HCT116 (cell line): ENCODE measurements at regions not wholly inside any gene's neighbourhood (a gene's known extent, or its start where the extent isn't known, plus 50 kb on each side); places are given as distances from the start of the nearest gene placed in this dataset.

Experiments
- ATAC-seq: fragments of 200-7000 bp; cut with Tn5 transposase; 2 replicates; pipeline ENCODE4 v1.9.1; 2020; ENCODE audit warnings: mild to moderate bottlenecking, moderate library complexity
- BruUV-seq: library from RNA; stranded (reverse); fragments of 400-500 nt; replicated peaks from 2 replicates; lab custom pipeline; 2021; lab: Mats Ljungman, UMichigan
- CTCF ChIA-PET: fragments of 300-600 bp; sonication (Branson Sonifier 250); formaldehyde crosslinking; loops from one replicate; lab custom pipeline; 2021; ENCODE audit warnings: antibody characterized with exemption; lab: Charles Lee
- POLR2A ChIA-PET: fragments of 300-600, 350-600 bp; sonication (Branson Sonifier 250); formaldehyde crosslinking; loops from one replicate; lab custom pipeline; 2021; ENCODE audit warnings: antibody characterized with exemption; lab: Charles Lee
- RAD21 ChIA-PET, 2 experiments: fragments of 300-600 bp; sonication (Branson Sonifier 250); formaldehyde crosslinking; loops; one replicate each; lab custom pipeline; 2023; ENCODE audit warnings: low total read pairs in 2 of 2; ENCODE audit not compliant: uncharacterized antibody in 2 of 2, unreplicated experiment in 2 of 2, low non-redundant PET in 1 of 2; lab: Charles Lee
- DNase-seq: peaks from one replicate; pipeline ENCODE4 v3.0.0-alpha.2; 2010; ENCODE audit warnings: low read depth, low spot score
- H2AFZ ChIP-seq: fragments of 200-600 bp; shearing (Covaris generic), sonication (generic); 2 replicates; pipeline ENCODE4 v1.6.1; 2017; ENCODE audit warnings: low read depth, mixed run types, mixed read lengths, antibody characterized with exemption, low read length; ENCODE audit not compliant: poor library complexity, severe bottlenecking
- H3K27ac ChIP-seq: 2 replicates; pipeline ENCODE4 v1.5.1; 2012; ENCODE audit warnings: low read depth, low read length
- H3K27me3 ChIP-seq: fragments of 200-600 bp; sonication (generic); 2 replicates; pipeline ENCODE4 v1.6.1; 2016; ENCODE audit warnings: mixed run types, low read length, mixed read lengths; ENCODE audit not compliant: insufficient read depth
- H3K36me3 ChIP-seq, 2 experiments: fragments of 200-500 bp in 1 of 2; fragments of 200-600 bp in 1 of 2; sonication (Bioruptor generic) in 1 of 2; sonication (generic) in 1 of 2; 2 replicates each; pipeline versions ENCODE4 v1.5.1 to v1.6.1; 2014 to 2016; ENCODE audit warnings: low read length in 2 of 2, inconsistent platforms in 1 of 2, mixed read lengths in 1 of 2, mixed run types in 1 of 2; ENCODE audit not compliant: insufficient read depth in 2 of 2, control insufficient read depth in 1 of 2
- H3K4me1 ChIP-seq, 2 experiments: fragments of 200-600 bp in 1 of 2; sonication (generic) in 1 of 2; 2 replicates each; pipeline versions ENCODE4 v1.5.1 to v1.6.1; 2012 to 2017; ENCODE audit warnings: low read length in 2 of 2, inconsistent platforms in 1 of 2, mild to moderate bottlenecking in 1 of 2, mixed read lengths in 1 of 2, mixed run types in 1 of 2, moderate library complexity in 1 of 2; ENCODE audit not compliant: insufficient read depth in 2 of 2, control insufficient read depth in 1 of 2
- H3K4me2 ChIP-seq: fragments of 200-600 bp; sonication (generic); 2 replicates; pipeline ENCODE4 v1.6.1; 2017; ENCODE audit warnings: mixed run types, low read length, mixed read lengths
- H3K4me3 ChIP-seq, 2 experiments: fragments of 200-600 bp in 1 of 2; sonication (generic) in 1 of 2; replicated peaks in 1 of 2; 2 replicates each; pipeline ENCODE4 v1.5.1; 2011 to 2016; ENCODE audit warnings: low read length in 2 of 2, control low read depth in 1 of 2, low read depth in 1 of 2, mild to moderate bottlenecking in 1 of 2, mixed read lengths in 1 of 2, mixed run types in 1 of 2
- H3K79me2 ChIP-seq: fragments of 200-600 bp; sonication (generic); 2 replicates; pipeline ENCODE4 v1.6.1; 2017; ENCODE audit warnings: mild to moderate bottlenecking, mixed run types, low read length, moderate library complexity, mixed read lengths; ENCODE audit not compliant: insufficient read depth
- H3K9ac ChIP-seq: fragments of 200-600 bp; sonication (generic); 2 replicates; pipeline ENCODE4 v1.6.1; 2016; ENCODE audit warnings: low read length, mixed read lengths
- H3K9me2 ChIP-seq: fragments of 200-600 bp; sonication (generic), shearing (Covaris generic); 2 replicates; pipeline ENCODE4 v1.6.1; 2017; ENCODE audit warnings: mixed run types, mild to moderate bottlenecking, moderate library complexity; ENCODE audit not compliant: insufficient read depth
- H3K9me3 ChIP-seq, 2 experiments: fragments of 200-500 bp in 1 of 2; fragments of 200-600 bp in 1 of 2; sonication (Bioruptor generic) in 1 of 2; sonication (generic) in 1 of 2; 2 replicates each; pipeline ENCODE4 v1.6.1; 2014 to 2017; ENCODE audit warnings: low read length in 2 of 2, mixed read lengths in 2 of 2, inconsistent platforms in 1 of 2, low read depth in 1 of 2, mild to moderate bottlenecking in 1 of 2, mixed run types in 1 of 2, moderate library complexity in 1 of 2; ENCODE audit not compliant: control insufficient read depth in 1 of 2, insufficient read depth in 1 of 2
- H4K20me1 ChIP-seq: fragments of 200-600 bp; sonication (generic), shearing (Covaris generic); 2 replicates; pipeline ENCODE4 v1.6.1; 2017; ENCODE audit warnings: mixed run types, mild to moderate bottlenecking, moderate library complexity; ENCODE audit not compliant: insufficient read depth
- CBX3 ChIP-seq: IDR thresholded peaks from 2 replicates; pipeline ENCODE4 v1.6.1; 2012; ENCODE audit warnings: low read depth
- CEBPB ChIP-seq: IDR thresholded peaks from 2 replicates; pipeline ENCODE4 v1.6.1; 2012; ENCODE audit warnings: low read depth
- EGR1 ChIP-seq: IDR thresholded peaks from 2 replicates; pipeline ENCODE4 v1.6.1; 2012; ENCODE audit warnings: low read depth
- ELF1 ChIP-seq: IDR thresholded peaks from 2 replicates; pipeline ENCODE4 v1.6.1; 2012; ENCODE audit warnings: low read depth, borderline replicate concordance
- EZH2 ChIP-seq: fragments of 200-600 bp; sonication (generic); IDR thresholded peaks from 2 replicates; pipeline ENCODE4 v1.6.1; 2017; ENCODE audit warnings: antibody characterized with exemption, mixed run types
- EZH2phosphoT487 ChIP-seq: fragments of 200-600 bp; IDR thresholded peaks from 2 replicates; pipeline ENCODE4 v1.6.1; 2018; ENCODE audit warnings: antibody characterized with exemption, borderline replicate concordance
- FOSL1 ChIP-seq: IDR thresholded peaks from 2 replicates; pipeline ENCODE4 v1.6.1; 2012; ENCODE audit warnings: low read depth
- JUND ChIP-seq: IDR thresholded peaks from 2 replicates; pipeline ENCODE4 v1.6.1; 2012
- SIN3A ChIP-seq: IDR thresholded peaks from 2 replicates; pipeline ENCODE4 v1.6.1; 2012; ENCODE audit warnings: low read depth
- ZFX ChIP-seq: fragments of 450-650 bp; IDR thresholded peaks from 2 replicates; pipeline ENCODE4 v1.6.1; 2017
- ZNF274 ChIP-seq: fragments of 200-500 bp; sonication (Bioruptor generic); IDR thresholded peaks from 2 replicates; pipeline ENCODE4 v1.6.1; 2014; ENCODE audit warnings: mild to moderate bottlenecking, low read depth, low read length, inconsistent platforms
- intact Hi-C: fragments of 100-400 bp; cut with micrococcal nuclease; formaldehyde crosslinking; loops from 2 replicates; pipeline ENCODE4 v1.10.0; 2022
- TF ChIP-seq, protein P1 (sequence below): IDR thresholded peaks from 2 replicates; pipeline ENCODE4 v1.6.1; 2012
- TF ChIP-seq, protein P2 (sequence below): IDR thresholded peaks from 2 replicates; pipeline ENCODE4 v1.6.1; 2012
- TF ChIP-seq, protein P3 (sequence below): IDR thresholded peaks from 2 replicates; pipeline ENCODE4 v1.6.1; 2011; ENCODE audit warnings: mild to moderate bottlenecking, low read length, moderate library complexity; ENCODE audit not compliant: insufficient replicate concordance; ENCODE audit errors: extremely low read depth

DNA sequence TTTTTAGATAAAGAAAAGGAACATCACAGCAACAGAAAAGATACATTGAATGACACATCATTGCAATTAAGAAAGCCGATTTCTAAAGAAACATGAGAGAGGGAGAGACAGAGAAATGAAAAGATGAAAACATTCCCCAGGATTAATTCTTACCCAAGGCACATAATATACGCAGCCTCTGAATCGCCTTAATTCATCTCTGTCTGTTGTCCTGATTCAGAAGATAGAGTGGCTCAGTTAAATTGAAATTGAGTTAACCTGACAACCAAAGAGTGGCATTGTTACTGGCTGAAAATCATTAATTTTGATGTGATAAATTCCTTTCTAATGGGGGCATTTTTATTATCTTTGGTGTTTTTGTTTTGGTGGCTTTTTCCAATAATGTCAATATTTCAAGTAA, 701.9 kb downstream of the EDEM1 start:
- H3K4me2 ChIP-seq = no peak overlapping the region
- ChIA-PET CTCF (no interaction called here), RAD21 (no interaction called here), POLR2A (no interaction called here)
- H3K4me3 ChIP-seq = no peak overlapping the region
- no peak overlapping the region for H3K27ac ChIP-seq
- no peaks in the 10 kb centered on the region for H3K79me2 ChIP-seq
- H3K36me3 ChIP-seq = no peaks in the 10 kb centered on the region
- no peak overlapping the region for H3K9ac ChIP-seq
- no peaks in the 10 kb centered on the region for H3K9me3 ChIP-seq
- DNase-seq = no peak
- intact Hi-C loops = no loop called here
- no peaks in the 10 kb centered on the region for H3K27me3 ChIP-seq
- H3K9me2 ChIP-seq = no peaks in the 10 kb centered on the region
- no peaks in the 10 kb centered on the region for H4K20me1 ChIP-seq
- TF ChIP-seq EZH2 (no peak), JUND (no peak), ZNF274 (no peak), ELF1 (no peak), EGR1 (no peak), EZH2phosphoT487 (no peak), ZFX (no peak), FOSL1 (no peak), CBX3 (no peak), SIN3A (no peak), CEBPB (no peak)
- TF ChIP-seq, protein P1, sequence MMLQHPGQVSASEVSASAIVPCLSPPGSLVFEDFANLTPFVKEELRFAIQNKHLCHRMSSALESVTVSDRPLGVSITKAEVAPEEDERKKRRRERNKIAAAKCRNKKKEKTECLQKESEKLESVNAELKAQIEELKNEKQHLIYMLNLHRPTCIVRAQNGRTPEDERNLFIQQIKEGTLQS = no peak
- TF ChIP-seq, protein P2, sequence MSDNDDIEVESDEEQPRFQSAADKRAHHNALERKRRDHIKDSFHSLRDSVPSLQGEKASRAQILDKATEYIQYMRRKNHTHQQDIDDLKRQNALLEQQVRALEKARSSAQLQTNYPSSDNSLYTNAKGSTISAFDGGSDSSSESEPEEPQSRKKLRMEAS = no peak
- TF ChIP-seq, protein P3, sequence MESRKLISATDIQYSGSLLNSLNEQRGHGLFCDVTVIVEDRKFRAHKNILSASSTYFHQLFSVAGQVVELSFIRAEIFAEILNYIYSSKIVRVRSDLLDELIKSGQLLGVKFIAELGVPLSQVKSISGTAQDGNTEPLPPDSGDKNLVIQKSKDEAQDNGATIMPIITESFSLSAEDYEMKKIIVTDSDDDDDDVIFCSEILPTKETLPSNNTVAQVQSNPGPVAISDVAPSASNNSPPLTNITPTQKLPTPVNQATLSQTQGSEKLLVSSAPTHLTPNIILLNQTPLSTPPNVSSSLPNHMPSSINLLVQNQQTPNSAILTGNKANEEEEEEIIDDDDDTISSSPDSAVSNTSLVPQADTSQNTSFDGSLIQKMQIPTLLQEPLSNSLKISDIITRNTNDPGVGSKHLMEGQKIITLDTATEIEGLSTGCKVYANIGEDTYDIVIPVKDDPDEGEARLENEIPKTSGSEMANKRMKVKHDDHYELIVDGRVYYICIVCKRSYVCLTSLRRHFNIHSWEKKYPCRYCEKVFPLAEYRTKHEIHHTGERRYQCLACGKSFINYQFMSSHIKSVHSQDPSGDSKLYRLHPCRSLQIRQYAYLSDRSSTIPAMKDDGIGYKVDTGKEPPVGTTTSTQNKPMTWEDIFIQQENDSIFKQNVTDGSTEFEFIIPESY = no peak
- no peak for ATAC-seq
- no TSS peak for BruUV-seq
- H3K4me1 ChIP-seq = no peaks in the 10 kb centered on the region
- H2AFZ ChIP-seq = no peak overlapping the region
